B cell (primary cell): ENCODE measurements at regions not wholly inside any gene's neighbourhood (a gene's known extent, or its start where the extent isn't known, plus 50 kb on each side); places are given as distances from the start of the nearest gene placed in this dataset.

Experiments used
- ATAC-seq: fragments of 200-7000 bp; cut with Tn5 transposase; one replicate; pipeline ENCODE4 v1.10.0; 2021; ENCODE audit warnings: low read depth, mild to moderate bottlenecking, moderate number of reproducible peaks, moderate library complexity
- CTCF ChIA-PET: fragments of 350-600 bp; sonication (Branson Sonifier 250); formaldehyde crosslinking; loops from one replicate; lab custom pipeline; 2021; ENCODE audit warnings: antibody characterized with exemption, inconsistent platforms; lab: Charles Lee
- POLR2A ChIA-PET: fragments of 350-600 bp; sonication (Branson Sonifier 250); formaldehyde crosslinking; loops from one replicate; lab custom pipeline; 2021; ENCODE audit warnings: antibody characterized with exemption; lab: Charles Lee
- DNase-seq: peaks from one replicate; pipeline ENCODE4 v3.0.0; 2013
- H2AFZ ChIP-seq: 2 replicates; pipeline ENCODE4 v1.6.1; 2012; ENCODE audit warnings: mild to moderate bottlenecking, low read depth, low read length; ENCODE audit not compliant: insufficient read depth, poor library complexity, severe bottlenecking
- H3K27ac ChIP-seq, 2 donors: 1 replicate in 1 of 2; 2 replicates in 1 of 2; pipeline ENCODE4 v1.5.1; 2012 to 2013; ENCODE audit warnings: low read length in 2 of 2, mild to moderate bottlenecking in 2 of 2, moderate library complexity in 1 of 2
- H3K27me3 ChIP-seq, 4 experiments: fragments of 200-600 bp in 1 of 4; sonication (generic) in 1 of 4; replicated peaks in 1 of 4; 1 replicate in 2 of 4; 2 replicates in 2 of 4; pipeline versions ENCODE4 v1.6.1 to v1.7.0; 2013 to 2016; ENCODE audit warnings: low read length in 3 of 4, mild to moderate bottlenecking in 2 of 4, mixed read lengths in 1 of 4, moderate library complexity in 1 of 4; ENCODE audit not compliant: insufficient read depth in 4 of 4, control insufficient read depth in 3 of 4; ENCODE audit errors: control extremely low read depth in 1 of 4
- H3K36me3 ChIP-seq, 2 experiments: replicated peaks in 1 of 2; 1 replicate in 1 of 2; 2 replicates in 1 of 2; pipeline versions ENCODE4 v1.6.1 to v1.7.1; 2013; ENCODE audit warnings: low read length in 1 of 2; ENCODE audit not compliant: insufficient read depth in 2 of 2, control insufficient read depth in 1 of 2; ENCODE audit errors: control extremely low read depth in 1 of 2, extremely low read depth in 1 of 2
- H3K4me1 ChIP-seq, 2 donors: fragments of 200-600 bp in 1 of 2; sonication (generic) in 1 of 2; 1 replicate in 1 of 2; 2 replicates in 1 of 2; pipeline versions ENCODE4 v1.5.1 to v1.6.1; 2013 to 2017; ENCODE audit warnings: low read length in 2 of 2; ENCODE audit not compliant: control insufficient read depth in 2 of 2, insufficient read depth in 2 of 2
- H3K4me2 ChIP-seq: replicated peaks from 2 replicates; pipeline ENCODE3; 2012; ENCODE audit warnings: mild to moderate bottlenecking, low read depth, low read length; ENCODE audit not compliant: poor library complexity, severe bottlenecking
- H3K4me3 ChIP-seq, 5 experiments: fragments of 200-600 bp in 1 of 5; sonication (generic) in 1 of 5; 1 replicate in 3 of 5; 2 replicates in 2 of 5; pipeline versions ENCODE4 v1.5.1 to v1.7.0; 2011 to 2016; ENCODE audit warnings: low read length in 4 of 5, mild to moderate bottlenecking in 4 of 5, low read depth in 2 of 5, control low read depth in 1 of 5, moderate library complexity in 1 of 5; ENCODE audit not compliant: insufficient read depth in 1 of 5; ENCODE audit errors: control extremely low read depth in 1 of 5, extremely low read depth in 1 of 5
- H3K79me2 ChIP-seq: fragments of 200-600 bp; sonication (generic); one replicate; pipeline ENCODE4 v1.6.0; 2016; ENCODE audit warnings: low read length; ENCODE audit not compliant: control insufficient read depth, insufficient read depth
- H3K9ac ChIP-seq: fragments of 200-600 bp; sonication (generic); 2 replicates; pipeline ENCODE4 v1.6.1; 2017; ENCODE audit warnings: mild to moderate bottlenecking, low read length, moderate library complexity
- H3K9me3 ChIP-seq, 3 donors: one replicate each; pipeline versions ENCODE4 v1.6.1 to v1.7.1; 2013; ENCODE audit warnings: low read length in 2 of 3; ENCODE audit not compliant: control insufficient read depth in 2 of 3, insufficient read depth in 1 of 3; ENCODE audit errors: control extremely low read depth in 1 of 3
- H4K20me1 ChIP-seq: 2 replicates; pipeline ENCODE4 v1.6.0; 2012; ENCODE audit warnings: mild to moderate bottlenecking, low read length; ENCODE audit not compliant: insufficient read depth, control insufficient read depth, poor library complexity, severe bottlenecking
- H3K27ac Mint-ChIP-seq: one replicate; pipeline ENCODE4 v1.8.0; 2021; ENCODE audit warnings: mixed read lengths
- H3K27me3 Mint-ChIP-seq: one replicate; pipeline ENCODE4 v1.8.0; 2021; ENCODE audit warnings: mixed read lengths
- H3K4me1 Mint-ChIP-seq: one replicate; pipeline ENCODE4 v1.8.0; 2021; ENCODE audit warnings: mixed read lengths
- H3K4me3 Mint-ChIP-seq: one replicate; pipeline ENCODE4 v1.8.0; 2021; ENCODE audit warnings: mixed read lengths
- H3K9me3 Mint-ChIP-seq: one replicate; pipeline ENCODE4 v1.8.0; 2022; ENCODE audit warnings: mixed read lengths; ENCODE audit not compliant: insufficient read depth
- EZH2 ChIP-seq: IDR thresholded peaks from 2 replicates; pipeline ENCODE4 v1.6.1; 2012; ENCODE audit warnings: borderline replicate concordance, low read depth, mild to moderate bottlenecking, moderate library complexity, low read length; ENCODE audit not compliant: insufficient read depth, poor library complexity, severe bottlenecking
- WGBS: methylation state at CpG from one replicate; pipeline ENCODE4 v1.1.5; 2013; ENCODE audit warnings: missing lambda C conversion rate; ENCODE audit not compliant: insufficient coverage; 5-methylcytosine and 5-hydroxymethylcytosine counted together
- intact Hi-C: fragments of 100-400 bp; cut with micrococcal nuclease; formaldehyde crosslinking; loops from one replicate; pipeline ENCODE4 v1.10.0; 2022
- TF ChIP-seq, protein P1 (sequence below): fragments of 200-600 bp; IDR thresholded peaks from one replicate; pipeline ENCODE4 v1.8.0; 2022; ENCODE audit warnings: antibody characterized with exemption, mild to moderate bottlenecking

DNA sequence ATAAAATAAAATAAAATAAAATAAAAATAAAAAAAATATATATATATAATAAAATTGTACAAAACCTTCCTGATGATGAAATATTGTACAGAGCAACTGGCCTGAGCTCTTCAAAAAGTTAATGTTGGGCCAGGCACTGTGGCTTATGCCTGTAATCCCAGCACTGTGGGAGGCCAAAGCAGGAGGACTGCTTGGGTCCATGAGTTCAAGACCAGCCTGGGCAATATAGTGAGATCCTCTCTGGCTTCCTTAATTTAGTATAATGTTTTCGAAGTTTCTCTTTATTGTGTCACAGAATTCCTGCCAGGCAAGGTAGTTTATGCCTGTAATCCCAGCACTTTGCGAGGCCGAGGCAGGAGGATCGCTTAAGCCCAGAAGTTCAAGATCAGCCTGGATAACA is 113.9 kb upstream of the SALL4 start:
- 100% methylated on average over 2 of the region's 4 CpGs for WGBS
- TF ChIP-seq, protein P1, sequence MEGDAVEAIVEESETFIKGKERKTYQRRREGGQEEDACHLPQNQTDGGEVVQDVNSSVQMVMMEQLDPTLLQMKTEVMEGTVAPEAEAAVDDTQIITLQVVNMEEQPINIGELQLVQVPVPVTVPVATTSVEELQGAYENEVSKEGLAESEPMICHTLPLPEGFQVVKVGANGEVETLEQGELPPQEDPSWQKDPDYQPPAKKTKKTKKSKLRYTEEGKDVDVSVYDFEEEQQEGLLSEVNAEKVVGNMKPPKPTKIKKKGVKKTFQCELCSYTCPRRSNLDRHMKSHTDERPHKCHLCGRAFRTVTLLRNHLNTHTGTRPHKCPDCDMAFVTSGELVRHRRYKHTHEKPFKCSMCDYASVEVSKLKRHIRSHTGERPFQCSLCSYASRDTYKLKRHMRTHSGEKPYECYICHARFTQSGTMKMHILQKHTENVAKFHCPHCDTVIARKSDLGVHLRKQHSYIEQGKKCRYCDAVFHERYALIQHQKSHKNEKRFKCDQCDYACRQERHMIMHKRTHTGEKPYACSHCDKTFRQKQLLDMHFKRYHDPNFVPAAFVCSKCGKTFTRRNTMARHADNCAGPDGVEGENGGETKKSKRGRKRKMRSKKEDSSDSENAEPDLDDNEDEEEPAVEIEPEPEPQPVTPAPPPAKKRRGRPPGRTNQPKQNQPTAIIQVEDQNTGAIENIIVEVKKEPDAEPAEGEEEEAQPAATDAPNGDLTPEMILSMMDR: no peak
- TF ChIP-seq EZH2: no peak
- no peaks in the 10 kb centered on the region for H3K4me1 Mint-ChIP-seq

DNA sequence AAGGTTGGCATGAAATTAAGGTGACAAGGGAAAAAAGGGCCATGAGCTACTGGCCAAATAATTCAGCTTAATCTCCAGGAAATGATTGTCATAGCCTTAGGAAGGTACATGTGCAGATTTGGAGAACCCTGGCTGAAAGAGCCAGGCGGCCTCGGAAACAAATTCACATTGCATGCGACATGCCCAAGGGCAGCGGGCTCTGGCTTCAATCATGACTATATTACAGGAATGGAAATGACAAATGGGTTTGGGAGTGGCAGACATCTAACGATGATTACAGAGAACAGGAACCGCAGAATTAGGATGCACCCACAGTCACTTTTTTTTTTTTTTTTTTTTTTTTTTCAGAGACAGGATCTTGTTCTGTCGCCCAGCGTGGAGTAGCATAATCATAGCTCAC is 112.4 kb upstream of the SALL4 start:
- no peaks in the 10 kb centered on the region for H4K20me1 ChIP-seq
- H3K27me3 Mint-ChIP-seq: peaks cover 6% of the 10 kb centered on the region
- H3K9me3 ChIP-seq: no peaks in the 10 kb centered on the region
- no peaks in the 10 kb centered on the region for H3K36me3 ChIP-seq
- no peak overlapping the region for H3K4me3 Mint-ChIP-seq
- no peak overlapping the region for H3K4me2 ChIP-seq
- no peak overlapping the region for H3K27ac Mint-ChIP-seq
- intact Hi-C loops: no loop called here
- no peaks in the 10 kb centered on the region for H3K4me1 ChIP-seq
- DNase-seq (no peak), ATAC-seq (no peak)
- H3K27ac ChIP-seq: no peak overlapping the region
- no peak overlapping the region for H3K9ac ChIP-seq
- POLR2A ChIA-PET: no interaction called here
- no peak overlapping the region for H2AFZ ChIP-seq
- H3K9me3 Mint-ChIP-seq: no peaks in the 10 kb centered on the region
- TF ChIP-seq, protein P1: no peak
- no peaks in the 10 kb centered on the region for H3K79me2 ChIP-seq
- 100% methylated on average over 3 of the region's 8 CpGs for WGBS
- H3K27me3 ChIP-seq: no peaks in the 10 kb centered on the region
- H3K4me3 ChIP-seq: no peak overlapping the region
- CTCF ChIA-PET: no interaction called here
- H3K4me1 Mint-ChIP-seq: no peaks in the 10 kb centered on the region

More for the DNA sequence above, 113.9 kb upstream of the SALL4 start:
- Histone ChIP-seq H2AFZ (no peak overlapping the region), H3K27ac (no peak overlapping the region), H3K36me3 (no peaks in the 10 kb centered on the region), H3K9me3 (no peaks in the 10 kb centered on the region), H3K9ac (no peak overlapping the region), H3K4me2 (no peak overlapping the region), H4K20me1 (no peaks in the 10 kb centered on the region), H3K4me3 (no peak overlapping the region), H3K27me3 (no peaks in the 10 kb centered on the region), H3K4me1 (no peaks in the 10 kb centered on the region), H3K79me2 (no peaks in the 10 kb centered on the region)
- Mint-ChIP-seq H3K27ac (no peak overlapping the region), H3K4me3 (no peak overlapping the region), H3K27me3 (peaks cover 6% of the 10 kb centered on the region), H3K9me3 (no peaks in the 10 kb centered on the region)
- intact Hi-C loops: no loop called here
- DNase-seq: no peak
- CTCF ChIA-PET: no interaction called here
- no peak for ATAC-seq
- POLR2A ChIA-PET: no interaction called here
